Keratinocyte (primary cell): ENCODE measurements at regions not wholly inside any gene's neighbourhood (a gene's known extent, or its start where the extent isn't known, plus 50 kb on each side); places are given as distances from the start of the nearest gene placed in this dataset.

Experiments used
- DNase-seq: peaks from one replicate; pipeline ENCODE4 v3.0.0-alpha.2; 2011; ENCODE audit warnings: low read depth, missing footprints, low spot score
- FAIRE-seq: peaks from 2 replicates; lab custom pipeline; 2011; peaks lifted over from hg19 to GRCh38; lab: Jason Lieb, UNC
- H2AFZ ChIP-seq: 2 replicates; pipeline ENCODE4 v1.6.0; 2012; ENCODE audit warnings: low read length, control low read depth, inconsistent platforms; ENCODE audit not compliant: control insufficient read depth
- H3K27ac ChIP-seq: 2 replicates; pipeline ENCODE4 v1.5.1; 2011; ENCODE audit warnings: low read length; ENCODE audit not compliant: control insufficient read depth, insufficient read depth
- H3K27me3 ChIP-seq: 3 replicates; pipeline ENCODE4 v1.6.0; 2011; ENCODE audit warnings: low read length; ENCODE audit not compliant: control insufficient read depth, insufficient read depth; ENCODE audit errors: extremely low read depth
- H3K36me3 ChIP-seq, 2 experiments: 2 replicates in 1 of 2; 3 replicates in 1 of 2; pipeline ENCODE4 v1.5.1; 2011; ENCODE audit warnings: low read length in 2 of 2, mild to moderate bottlenecking in 1 of 2; ENCODE audit not compliant: control insufficient read depth in 2 of 2, insufficient read depth in 2 of 2; ENCODE audit errors: extremely low read depth in 1 of 2
- H3K4me1 ChIP-seq: 3 replicates; pipeline ENCODE4 v1.5.1; 2011; ENCODE audit warnings: low read length; ENCODE audit not compliant: control insufficient read depth, insufficient read depth; ENCODE audit errors: extremely low read depth
- H3K4me2 ChIP-seq: 3 replicates; pipeline ENCODE4 v1.6.0; 2011; ENCODE audit warnings: low read depth, low read length; ENCODE audit not compliant: control insufficient read depth, insufficient read depth; ENCODE audit errors: extremely low read depth
- H3K4me3 ChIP-seq, 3 experiments: fragments of 200-600 bp in 1 of 3; sonication (generic) in 1 of 3; 2 replicates in 2 of 3; 3 replicates in 1 of 3; pipeline ENCODE4 v1.5.1; 2011 to 2016; ENCODE audit warnings: low read length in 3 of 3, mild to moderate bottlenecking in 3 of 3, control low read depth in 2 of 3, inconsistent platforms in 1 of 3, low read depth in 1 of 3, mixed read lengths in 1 of 3, mixed run types in 1 of 3, moderate library complexity in 1 of 3; ENCODE audit not compliant: control insufficient read depth in 2 of 3, insufficient read depth in 2 of 3; ENCODE audit errors: extremely low read depth in 1 of 3
- H3K79me2 ChIP-seq: 2 replicates; pipeline ENCODE4 v1.6.0; 2012; ENCODE audit warnings: low read length; ENCODE audit not compliant: control insufficient read depth, insufficient read depth
- H3K9ac ChIP-seq: 3 replicates; pipeline ENCODE4 v1.6.0; 2011; ENCODE audit warnings: low read length; ENCODE audit not compliant: control insufficient read depth, insufficient read depth; ENCODE audit errors: extremely low read depth
- H3K9me1 ChIP-seq: 3 replicates; pipeline ENCODE4 v1.6.0; 2011; ENCODE audit warnings: low read length; ENCODE audit not compliant: control insufficient read depth, insufficient read depth; ENCODE audit errors: extremely low read depth
- H3K9me3 ChIP-seq: 2 replicates; pipeline ENCODE4 v1.5.1; 2012; ENCODE audit warnings: low read depth, low read length; ENCODE audit not compliant: control insufficient read depth
- H4K20me1 ChIP-seq: 3 replicates; pipeline ENCODE4 v1.6.0; 2011; ENCODE audit warnings: low read length; ENCODE audit not compliant: control insufficient read depth, insufficient read depth; ENCODE audit errors: extremely low read depth
- EZH2 ChIP-seq: IDR thresholded peaks from one replicate; pipeline ENCODE4 v1.6.1; 2012; ENCODE audit warnings: inconsistent platforms, mild to moderate bottlenecking, low read length, moderate library complexity
- dilution Hi-C: fragments of 300-500 bp; cut with MboI; formaldehyde crosslinking; loops from one replicate; pipeline ENCODE4 v1.7.0; 2020; ENCODE audit warnings: low sequenced_read_pairs; ENCODE audit not compliant: extremely low pct_ligation_motif_present
- TF ChIP-seq, protein P1 (sequence below), 3 experiments: IDR thresholded peaks in 1 of 3; conservative IDR thresholded peaks in 1 of 3; optimal IDR thresholded peaks in 1 of 3; 2 replicates in 2 of 3; 3 replicates in 1 of 3; pipeline versions ENCODE3 to v1.5.1; 2011; ENCODE audit warnings: low read length in 3 of 3, mild to moderate bottlenecking in 3 of 3, moderate library complexity in 2 of 3, control low read depth in 1 of 3, inconsistent platforms in 1 of 3; ENCODE audit not compliant: insufficient read depth in 2 of 3; ENCODE audit errors: extremely low read depth in 1 of 3

- H3K9me1 ChIP-seq: no peaks in the 10 kb centered on the region
- dilution Hi-C loops: no loop called here
- H3K27ac ChIP-seq: peak overlapping the region; percentile 77
- H3K9ac ChIP-seq: no peak overlapping the region
- H3K36me3 ChIP-seq: no peaks in the 10 kb centered on the region
- no peaks in the 10 kb centered on the region for H4K20me1 ChIP-seq
- FAIRE-seq: peak; percentile 9
- TF ChIP-seq, protein P1, sequence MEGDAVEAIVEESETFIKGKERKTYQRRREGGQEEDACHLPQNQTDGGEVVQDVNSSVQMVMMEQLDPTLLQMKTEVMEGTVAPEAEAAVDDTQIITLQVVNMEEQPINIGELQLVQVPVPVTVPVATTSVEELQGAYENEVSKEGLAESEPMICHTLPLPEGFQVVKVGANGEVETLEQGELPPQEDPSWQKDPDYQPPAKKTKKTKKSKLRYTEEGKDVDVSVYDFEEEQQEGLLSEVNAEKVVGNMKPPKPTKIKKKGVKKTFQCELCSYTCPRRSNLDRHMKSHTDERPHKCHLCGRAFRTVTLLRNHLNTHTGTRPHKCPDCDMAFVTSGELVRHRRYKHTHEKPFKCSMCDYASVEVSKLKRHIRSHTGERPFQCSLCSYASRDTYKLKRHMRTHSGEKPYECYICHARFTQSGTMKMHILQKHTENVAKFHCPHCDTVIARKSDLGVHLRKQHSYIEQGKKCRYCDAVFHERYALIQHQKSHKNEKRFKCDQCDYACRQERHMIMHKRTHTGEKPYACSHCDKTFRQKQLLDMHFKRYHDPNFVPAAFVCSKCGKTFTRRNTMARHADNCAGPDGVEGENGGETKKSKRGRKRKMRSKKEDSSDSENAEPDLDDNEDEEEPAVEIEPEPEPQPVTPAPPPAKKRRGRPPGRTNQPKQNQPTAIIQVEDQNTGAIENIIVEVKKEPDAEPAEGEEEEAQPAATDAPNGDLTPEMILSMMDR (optimal IDR thresholded peaks at IDR 0.05 in 1 of 3, IDR thresholded peaks at IDR 0.05 in 1 of 3, conservative IDR thresholded peaks at IDR 0.05 in 1 of 3; ENCODE audit: extremely low read depth in 1 of 3, insufficient read depth in 2 of 3, low read length in 3 of 3): no peak
- TF ChIP-seq EZH2: no peak
- no peaks in the 10 kb centered on the region for H3K79me2 ChIP-seq
- DNase-seq: no peak
- H3K4me3 ChIP-seq: no peak overlapping the region
- H3K27me3 ChIP-seq: no peaks in the 10 kb centered on the region
- H3K9me3 ChIP-seq: no peaks in the 10 kb centered on the region
- H3K4me2 ChIP-seq: peak overlapping the region; percentile 64
- peak overlapping the region; percentile 8 for H2AFZ ChIP-seq
- peaks cover 28% of the 10 kb centered on the region for H3K4me1 ChIP-seq
These were observed 66.9 kb upstream of the CTSC start for GRCh38 chr11:88404391-88404790.

DNA sequence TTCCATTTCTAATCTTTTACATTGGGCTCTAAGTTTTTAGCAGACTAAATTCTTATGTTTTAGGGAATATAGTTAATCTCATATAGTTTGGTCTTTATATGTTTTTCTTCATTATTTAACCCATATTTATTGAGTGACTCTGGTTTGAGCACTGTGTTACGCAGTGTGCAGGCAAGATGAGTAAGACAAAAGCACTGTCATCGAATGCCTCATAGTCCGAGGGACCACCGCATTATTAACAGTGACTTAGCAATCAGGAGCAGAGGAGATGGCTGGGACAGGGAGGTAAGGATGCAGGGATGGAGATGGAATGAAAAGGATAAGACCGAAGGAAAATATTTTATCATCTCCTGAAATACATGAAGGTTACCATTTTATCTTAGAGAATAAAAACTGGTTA lies 65.2 kb upstream of the CTSC start:
- Histone ChIP-seq H3K4me3 (no peak overlapping the region), H4K20me1 (no peaks in the 10 kb centered on the region), H3K9me3 (no peaks in the 10 kb centered on the region), H3K27me3 (no peaks in the 10 kb centered on the region), H3K27ac (no peak overlapping the region), H3K36me3 (no peaks in the 10 kb centered on the region), H3K9me1 (no peaks in the 10 kb centered on the region), H3K4me1 (peaks cover 42% of the 10 kb centered on the region), H3K9ac (no peak overlapping the region), H3K4me2 (no peak overlapping the region), H3K79me2 (no peaks in the 10 kb centered on the region), H2AFZ (no peak overlapping the region)
- TF ChIP-seq EZH2: no peak
- TF ChIP-seq, protein P1 (optimal IDR thresholded peaks at IDR 0.05 in 1 of 3, IDR thresholded peaks at IDR 0.05 in 1 of 3, conservative IDR thresholded peaks at IDR 0.05 in 1 of 3; ENCODE audit: extremely low read depth in 1 of 3, insufficient read depth in 2 of 3, low read length in 3 of 3): no peak
- no peak for FAIRE-seq
- DNase-seq: no peak
- dilution Hi-C loops: no loop called here
